ENCODE measurements at regions not wholly inside any gene's neighbourhood (a gene's known extent, or its start where the extent isn't known, plus 50 kb on each side); places are given as distances from the start of the nearest gene placed in this dataset.

DNA sequence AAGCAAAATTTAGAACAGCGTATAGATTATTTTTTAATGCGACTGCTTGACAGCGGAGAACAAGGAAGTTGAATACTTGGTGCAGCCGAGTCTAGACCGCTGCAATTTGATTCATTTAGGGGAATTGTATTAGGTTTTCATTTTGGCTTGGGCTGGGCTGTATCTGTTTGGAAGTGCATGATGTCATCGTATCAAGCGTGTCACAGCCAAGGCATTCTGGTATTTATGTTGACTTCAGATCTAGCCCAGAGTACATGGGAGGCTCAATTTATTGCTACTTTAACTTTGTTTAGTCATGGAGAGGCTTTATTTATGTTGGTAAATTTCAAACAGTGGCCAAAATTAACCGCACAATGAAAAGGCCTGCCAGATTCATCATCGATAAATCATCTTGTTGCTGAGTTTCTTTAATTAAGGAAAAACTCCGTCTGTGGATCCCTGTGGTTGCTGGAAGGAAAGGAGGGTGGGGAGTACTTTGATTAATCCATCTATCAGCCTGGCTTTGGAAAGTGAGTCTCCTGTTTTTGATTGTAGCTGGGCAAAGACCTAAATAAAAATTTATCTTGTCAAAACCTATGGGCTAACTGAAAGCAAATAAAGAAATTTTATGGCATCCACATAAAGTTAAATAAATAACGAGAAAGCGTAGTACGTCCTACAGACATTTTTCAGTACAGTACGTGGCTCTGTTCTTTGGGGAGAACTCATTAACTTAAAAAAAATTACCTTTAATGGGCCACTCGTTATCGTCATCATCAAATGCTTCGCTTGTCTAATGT lies 230.4 kb upstream of the SPRED2 start (continued):
- TF ChIP-seq, protein P1, sequence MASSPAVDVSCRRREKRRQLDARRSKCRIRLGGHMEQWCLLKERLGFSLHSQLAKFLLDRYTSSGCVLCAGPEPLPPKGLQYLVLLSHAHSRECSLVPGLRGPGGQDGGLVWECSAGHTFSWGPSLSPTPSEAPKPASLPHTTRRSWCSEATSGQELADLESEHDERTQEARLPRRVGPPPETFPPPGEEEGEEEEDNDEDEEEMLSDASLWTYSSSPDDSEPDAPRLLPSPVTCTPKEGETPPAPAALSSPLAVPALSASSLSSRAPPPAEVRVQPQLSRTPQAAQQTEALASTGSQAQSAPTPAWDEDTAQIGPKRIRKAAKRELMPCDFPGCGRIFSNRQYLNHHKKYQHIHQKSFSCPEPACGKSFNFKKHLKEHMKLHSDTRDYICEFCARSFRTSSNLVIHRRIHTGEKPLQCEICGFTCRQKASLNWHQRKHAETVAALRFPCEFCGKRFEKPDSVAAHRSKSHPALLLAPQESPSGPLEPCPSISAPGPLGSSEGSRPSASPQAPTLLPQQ (tag by site-specific recombination; IDR thresholded peaks at IDR 0.05) = no peak; the same call in 1 of the 2 replicates
- TF ChIP-seq SALL2 (tag by site-specific recombination; IDR thresholded peaks at IDR 0.05; ENCODE audit: borderline replicate concordance) = no peak
- TF ChIP-seq, protein P2, sequence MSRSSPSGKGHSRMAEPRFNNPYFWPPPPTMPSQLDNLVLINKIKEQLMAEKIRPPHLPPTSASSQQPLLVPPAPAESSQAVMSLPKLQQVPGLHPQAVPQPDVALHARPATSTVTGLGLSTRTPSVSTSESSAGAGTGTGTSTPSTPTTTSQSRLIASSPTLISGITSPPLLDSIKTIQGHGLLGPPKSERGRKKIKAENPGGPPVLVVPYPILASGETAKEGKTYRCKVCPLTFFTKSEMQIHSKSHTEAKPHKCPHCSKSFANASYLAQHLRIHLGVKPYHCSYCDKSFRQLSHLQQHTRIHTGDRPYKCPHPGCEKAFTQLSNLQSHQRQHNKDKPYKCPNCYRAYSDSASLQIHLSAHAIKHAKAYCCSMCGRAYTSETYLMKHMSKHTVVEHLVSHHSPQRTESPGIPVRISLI (tag by site-specific recombination; IDR thresholded peaks at IDR 0.05) = 0 out of 2 replicates have a peak, but pooled peaks have one; percentile 36
- peak; percentile 86 for TF ChIP-seq SP7 (tag by site-specific recombination; IDR thresholded peaks at IDR 0.05)
- TF ChIP-seq ZNF585B (tag by site-specific recombination; IDR thresholded peaks at IDR 0.05) = no peak
- no peak for TF ChIP-seq ZNF16 (tag by site-specific recombination; IDR thresholded peaks at IDR 0.05; ENCODE audit: low read depth)
- no peak; the same call in 1 of the 2 replicates for TF ChIP-seq ZNF341 (tag by site-specific recombination; IDR thresholded peaks at IDR 0.05; ENCODE audit: low read depth)
- TF ChIP-seq ZNF792 (tag by site-specific recombination; IDR thresholded peaks at IDR 0.05) = no peak
- TF ChIP-seq ZNF404 (tag by site-specific recombination; IDR thresholded peaks at IDR 0.05) = no peak
- no peak for TF ChIP-seq RBAK (tag by site-specific recombination; IDR thresholded peaks at IDR 0.05)
- TF ChIP-seq ZNF596 (tag by site-specific recombination; IDR thresholded peaks at IDR 0.05) = no peak
- TF ChIP-seq ZNF394 (tag by site-specific recombination; IDR thresholded peaks at IDR 0.05; ENCODE audit: borderline replicate concordance) = peak; percentile 19; the same call in 1 of the 2 replicates
- TF ChIP-seq OVOL3 (tag by site-specific recombination; IDR thresholded peaks at IDR 0.05) = 0 out of 2 replicates have a peak, but pooled peaks have one; percentile 53
- no peak for TF ChIP-seq ZNF510 (tag by site-specific recombination; IDR thresholded peaks at IDR 0.05; ENCODE audit: insufficient replicate concordance)
- TF ChIP-seq ZNF221 (tag by site-specific recombination; IDR thresholded peaks at IDR 0.05; ENCODE audit: borderline replicate concordance) = no peak
- peak; percentile 83 for TF ChIP-seq OSR2 (tag by site-specific recombination; IDR thresholded peaks at IDR 0.05)
- TF ChIP-seq ZNF184 (tag by site-specific recombination; IDR thresholded peaks at IDR 0.05) = no peak
- no peak for TF ChIP-seq ZBTB20 (tag by site-specific recombination; IDR thresholded peaks at IDR 0.05)
- peak; percentile 42 for TF ChIP-seq GLIS1 (tag by site-specific recombination; IDR thresholded peaks at IDR 0.05)
- no peak for TF ChIP-seq ZNF248 (tag by site-specific recombination; IDR thresholded peaks at IDR 0.05)
- TF ChIP-seq ZSCAN30 (tag by site-specific recombination; IDR thresholded peaks at IDR 0.05) = no peak
- peak; percentile 65 for TF ChIP-seq ZNF76 (tag by site-specific recombination; IDR thresholded peaks at IDR 0.05; ENCODE audit: borderline replicate concordance, low read depth)
- TF ChIP-seq ZNF311 (tag by site-specific recombination; IDR thresholded peaks at IDR 0.05; ENCODE audit: borderline replicate concordance) = no peak
- no peak for TF ChIP-seq ZBTB48 (tag by site-specific recombination; IDR thresholded peaks at IDR 0.05)
- TF ChIP-seq ZNF549 (tag by site-specific recombination; IDR thresholded peaks at IDR 0.05) = no peak
- TF ChIP-seq SCRT1 (tag by site-specific recombination; IDR thresholded peaks at IDR 0.05; ENCODE audit: borderline replicate concordance) = no peak
- TF ChIP-seq KLF7 (tag by site-specific recombination; IDR thresholded peaks at IDR 0.05; ENCODE audit: borderline replicate concordance) = no peak
- peak; percentile 79 for TF ChIP-seq INSM2 (tag by site-specific recombination; IDR thresholded peaks at IDR 0.05)
- no peak for TF ChIP-seq ZNF169 (tag by site-specific recombination; IDR thresholded peaks at IDR 0.05)
- TF ChIP-seq ZNF335 (tag by site-specific recombination; conservative IDR thresholded peaks at IDR 0.05) = no peak
- peak; percentile 56 for TF ChIP-seq BCL11A (tag by site-specific recombination; IDR thresholded peaks at IDR 0.05; ENCODE audit: low read depth)
- peak; percentile 48; the same call in 1 of the 2 replicates for TF ChIP-seq ZFP69B (tag by site-specific recombination; IDR thresholded peaks at IDR 0.05)
- TF ChIP-seq ZNF292 (tag by site-specific recombination; IDR thresholded peaks at IDR 0.05; ENCODE audit: borderline replicate concordance, low read depth) = no peak
- TF ChIP-seq ZNF621 (tag by site-specific recombination; IDR thresholded peaks at IDR 0.05) = no peak
- no peak for TF ChIP-seq ZNF202 (tag by site-specific recombination; IDR thresholded peaks at IDR 0.05; ENCODE audit: borderline replicate concordance)
- no peak for TF ChIP-seq ZNF548 (tag by site-specific recombination; IDR thresholded peaks at IDR 0.05)
- no peak for TF ChIP-seq ZSCAN4 (tag by site-specific recombination; IDR thresholded peaks at IDR 0.05)
